B cell (primary cell): ENCODE measurements at regions not wholly inside any gene's neighbourhood (a gene's known extent, or its start where the extent isn't known, plus 50 kb on each side); places are given as distances from the start of the nearest gene placed in this dataset.

ENCODE experiments used
- CTCF ChIP-seq: fragments of 200-600 bp; IDR thresholded peaks from one replicate; pipeline ENCODE4 v1.8.0; 2022; ENCODE audit warnings: antibody characterized with exemption, mild to moderate bottlenecking
- EZH2 ChIP-seq: IDR thresholded peaks from 2 replicates; pipeline ENCODE4 v1.6.1; 2012; ENCODE audit warnings: borderline replicate concordance, low read depth, mild to moderate bottlenecking, moderate library complexity, low read length; ENCODE audit not compliant: insufficient read depth, poor library complexity, severe bottlenecking

GRCh38 chr13:109939838-109940237, 153.5 kb upstream of the IRS2 start:
- TF ChIP-seq CTCF (no peak), EZH2 (no peak)
